ENCODE measurements at regions not wholly inside any gene's neighbourhood (a gene's known extent, or its start where the extent isn't known, plus 50 kb on each side); places are given as distances from the start of the nearest gene placed in this dataset.

DNA sequence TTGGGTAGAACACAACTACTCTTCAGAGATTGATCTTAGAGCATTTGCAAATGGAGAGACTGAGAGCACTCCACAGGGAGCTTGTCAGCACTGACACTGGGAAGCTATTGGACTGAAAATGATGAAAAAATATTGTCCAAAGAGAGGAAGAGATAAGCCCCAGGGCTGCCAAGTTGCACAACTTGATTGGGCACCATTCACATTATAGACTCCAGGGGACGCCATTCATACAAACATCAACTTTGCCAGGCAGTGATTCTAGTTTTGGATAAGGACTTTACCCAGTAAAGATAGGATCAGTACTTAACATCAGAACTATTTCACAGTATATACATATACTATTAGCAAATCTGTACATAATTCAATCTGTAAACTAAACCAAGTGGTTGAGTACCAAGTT lies 79.6 kb upstream of the MYCN start:
- no peak for TF ChIP-seq POLR2AphosphoS5 (IDR thresholded peaks at IDR 0.05; ENCODE audit: low read depth, low read length)
- no peak for TF ChIP-seq POLR2A (IDR thresholded peaks at IDR 0.05; ENCODE audit: low read depth, low read length)

Measured in GM12892 (cell line).